ENCODE measurements at regions not wholly inside any gene's neighbourhood (a gene's known extent, or its start where the extent isn't known, plus 50 kb on each side); places are given as distances from the start of the nearest gene placed in this dataset.
"Not testable (repeated sequence)": the region's sequence is repeated elsewhere in the genome, so short reads cannot be mapped to it uniquely, and the experiment has no call there.

GRCh38 chr7:156347703-156348248 is 292.8 kb upstream of the RNF32 start:
- H3K4me3 ChIP-seq, H3K27ac ChIP-seq: not testable (repeated sequence)

DNA sequence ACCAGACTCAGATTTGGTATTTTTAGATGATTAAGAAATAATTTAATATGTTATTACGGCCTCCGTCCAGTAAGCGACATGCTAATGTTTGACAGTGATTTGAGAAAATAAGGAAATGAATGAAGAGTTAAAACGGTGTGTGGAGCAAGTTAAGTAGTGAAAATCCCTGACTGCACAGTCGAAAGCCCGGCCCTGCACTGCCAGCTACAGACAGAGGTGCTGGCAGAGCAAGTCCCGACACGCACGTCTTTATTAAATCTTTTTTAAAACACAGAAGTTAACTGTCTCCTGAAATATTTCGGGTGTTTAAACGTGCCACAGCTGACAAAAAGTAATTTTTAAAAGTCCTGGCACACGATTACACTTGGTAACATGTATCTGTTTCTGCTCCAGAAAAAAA is 293.4 kb upstream of the RNF32 start:
- Histone ChIP-seq H3K4me3 (no peak overlapping the region), H3K27ac (no peak overlapping the region)

GRCh38 chr7:156344595-156344994 is 296.0 kb upstream of the RNF32 start:
- no peak overlapping the region for H3K4me3 ChIP-seq
- no peak overlapping the region for H3K27ac ChIP-seq

DNA sequence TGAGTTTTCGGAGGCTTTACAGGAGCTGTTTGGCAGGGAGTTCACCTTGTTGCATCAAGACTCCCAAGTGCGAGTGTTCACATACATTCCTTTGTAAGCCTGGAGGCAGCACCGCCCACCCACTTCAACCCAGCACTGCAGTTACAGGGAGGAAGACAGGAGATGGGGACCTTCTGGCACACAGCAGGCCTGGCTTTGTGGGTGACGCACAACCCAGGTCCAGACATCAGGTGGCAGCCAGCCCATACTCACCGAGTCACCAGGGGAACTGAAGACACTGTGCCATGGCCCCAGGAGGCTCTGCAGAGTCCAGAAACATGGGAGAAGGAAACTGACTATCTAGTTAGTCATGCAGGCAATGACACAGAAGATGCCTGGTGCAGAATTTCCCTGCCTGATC is 305.9 kb upstream of the RNF32 start:
- no peak overlapping the region for H3K27ac ChIP-seq
- H3K4me3 ChIP-seq, result no peak overlapping the region

- H3K4me3 ChIP-seq, result no peak overlapping the region
- no peak overlapping the region for H3K27ac ChIP-seq
These were observed 312.7 kb upstream of the RNF32 start for GRCh38 chr7:156327916-156328315.

DNA sequence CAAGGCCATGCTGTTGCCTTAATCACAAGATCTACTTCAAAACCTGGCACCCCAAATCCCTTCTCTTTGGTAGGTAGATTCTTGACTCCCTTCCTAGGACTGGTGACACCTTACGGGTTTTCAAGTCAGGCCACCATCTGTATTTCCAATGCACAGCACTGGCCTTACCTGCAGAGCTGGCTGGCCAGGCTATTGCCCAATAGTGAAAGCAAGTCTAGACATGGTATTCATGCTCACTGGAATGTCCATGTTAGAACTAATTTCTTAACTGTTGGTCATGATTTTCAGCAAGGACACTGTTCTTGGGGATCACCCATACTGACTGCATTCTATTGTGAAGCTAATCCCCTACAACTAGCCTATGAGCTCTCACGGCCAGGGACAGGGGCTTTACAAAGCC is 313.1 kb upstream of the RNF32 start:
- Histone ChIP-seq H3K4me3 (no peak overlapping the region), H3K27ac (no peak overlapping the region)

DNA sequence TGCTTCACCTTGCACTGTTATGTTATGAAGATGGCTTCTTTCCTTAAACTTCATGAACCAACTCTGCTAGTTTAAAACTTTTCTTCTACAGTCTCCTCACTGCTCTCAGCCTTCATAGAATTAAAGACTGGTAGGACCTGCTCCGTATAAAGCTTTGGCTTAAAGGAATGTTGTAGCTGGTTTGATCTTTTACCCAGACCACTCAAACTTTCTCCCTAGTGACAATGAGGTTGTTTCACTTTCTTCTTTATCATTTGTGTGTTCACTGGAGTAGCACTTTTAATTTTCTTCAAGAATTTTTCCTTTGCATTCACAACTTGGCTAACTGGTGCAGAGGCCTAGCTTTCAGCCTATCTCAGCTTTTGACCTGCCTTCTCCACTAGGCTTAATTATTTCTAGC is 316.4 kb upstream of the RNF32 start:
- H3K27ac ChIP-seq, result no peak overlapping the region
- H3K4me3 ChIP-seq, result no peak overlapping the region

- H3K27ac ChIP-seq, H3K4me3 ChIP-seq: not testable (repeated sequence)
These were observed 319.1 kb upstream of the RNF32 start for GRCh38 chr7:156321430-156321829.

DNA sequence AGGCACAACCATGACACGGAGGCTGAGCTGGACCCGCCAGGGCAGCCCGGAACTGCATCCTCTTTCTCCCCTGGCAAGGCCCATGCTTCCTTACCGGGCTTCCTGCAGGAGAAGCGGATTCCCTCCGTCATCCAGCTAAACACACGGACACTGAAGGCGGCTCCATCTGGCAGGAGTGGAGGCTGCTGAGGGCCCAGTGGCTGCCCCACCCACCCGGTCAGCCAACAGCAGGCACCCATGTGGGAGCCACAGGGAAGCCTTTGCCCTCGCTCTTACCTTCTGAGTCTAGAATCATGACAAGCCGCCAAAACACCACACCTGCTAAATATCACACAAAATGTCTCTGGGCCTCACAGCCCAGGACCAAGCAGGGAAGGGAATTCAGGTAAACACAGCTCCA is 321.6 kb upstream of the RNF32 start:
- Histone ChIP-seq H3K4me3 (no peak overlapping the region), H3K27ac (no peak overlapping the region)

DNA sequence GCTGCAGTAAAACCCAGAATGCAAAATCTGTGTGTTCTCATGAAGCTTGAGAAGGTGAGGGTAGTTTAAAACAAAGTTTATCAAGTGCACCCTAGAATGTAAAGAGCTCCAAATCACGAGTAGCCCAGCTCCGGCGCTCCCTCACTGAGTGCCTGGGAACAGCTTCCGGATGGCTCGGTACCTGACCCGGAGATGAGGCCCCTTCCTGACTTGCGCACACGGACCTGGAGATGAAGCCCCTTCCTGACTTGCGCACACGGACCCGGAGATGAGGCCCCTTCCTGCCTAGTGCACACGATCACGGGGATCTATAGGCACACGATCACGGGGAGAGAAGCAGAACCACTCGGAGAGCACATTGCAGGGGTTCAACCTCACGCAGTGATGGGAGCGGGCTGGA is 322.1 kb upstream of the RNF32 start:
- H3K27ac ChIP-seq, result no peak overlapping the region
- H3K4me3 ChIP-seq, result no peak overlapping the region

GRCh38 chr7:156309016-156309620 is 331.5 kb upstream of the RNF32 start:
- no peak overlapping the region for H3K27ac ChIP-seq
- no peak overlapping the region for H3K4me3 ChIP-seq

- no peak overlapping the region for H3K4me3 ChIP-seq
- no peak overlapping the region for H3K27ac ChIP-seq
These were observed 333.4 kb upstream of the RNF32 start for GRCh38 chr7:156307193-156307592.

DNA sequence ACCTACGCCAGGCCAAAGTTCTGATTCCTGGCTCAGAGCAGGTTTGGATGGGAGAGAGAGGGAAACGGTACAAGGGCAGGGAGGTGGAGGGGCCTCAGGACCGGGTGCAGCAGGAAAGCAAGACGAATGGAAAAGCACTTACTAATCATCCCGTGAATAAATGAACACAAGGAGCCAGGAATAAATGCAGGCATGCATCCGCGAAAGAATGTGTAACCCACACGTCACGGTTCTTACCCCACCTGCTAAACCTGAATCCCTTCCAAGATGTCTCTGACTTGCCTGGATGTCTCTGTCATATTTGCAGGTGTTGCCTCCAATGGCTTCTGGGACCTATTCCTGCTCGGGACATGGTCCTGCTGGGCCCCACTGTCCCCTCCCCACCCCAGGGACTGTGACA is 335.2 kb upstream of the RNF32 start:
- H3K4me3 ChIP-seq, result no peak overlapping the region
- H3K27ac ChIP-seq, result no peak overlapping the region

- H3K27ac ChIP-seq, result no peak overlapping the region
- no peak overlapping the region for H3K4me3 ChIP-seq
These were observed 357.8 kb upstream of the RNF32 start for GRCh38 chr7:156282816-156283215.

- Histone ChIP-seq H3K4me3 (no peak overlapping the region), H3K27ac (no peak overlapping the region)
These were observed 360.9 kb upstream of the RNF32 start for GRCh38 chr7:156279635-156280034.

GRCh38 chr7:156275292-156275691 is 365.3 kb upstream of the RNF32 start:
- Histone ChIP-seq H3K4me3 (no peak overlapping the region), H3K27ac (no peak overlapping the region)

DNA sequence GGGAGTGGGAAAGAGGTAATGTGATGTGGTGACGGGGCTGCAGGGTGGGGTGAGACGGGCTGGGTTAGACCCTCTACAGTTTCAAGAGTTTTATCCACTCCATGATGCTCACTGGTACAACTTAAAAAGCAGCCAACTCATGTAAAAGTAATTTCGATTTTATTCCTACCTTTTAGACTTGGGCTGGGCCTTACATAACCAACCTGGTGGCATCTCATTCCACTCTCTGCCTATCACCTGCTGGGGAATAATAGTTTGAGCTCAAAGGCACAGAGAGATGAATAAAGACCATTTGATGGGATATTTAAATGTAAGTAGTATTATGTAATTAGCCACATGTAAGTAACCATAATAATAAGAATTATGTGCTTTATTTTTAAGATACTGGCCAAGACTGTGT is 366.0 kb upstream of the RNF32 start:
- H3K27ac ChIP-seq, result no peak overlapping the region
- H3K4me3 ChIP-seq, result no peak overlapping the region

DNA sequence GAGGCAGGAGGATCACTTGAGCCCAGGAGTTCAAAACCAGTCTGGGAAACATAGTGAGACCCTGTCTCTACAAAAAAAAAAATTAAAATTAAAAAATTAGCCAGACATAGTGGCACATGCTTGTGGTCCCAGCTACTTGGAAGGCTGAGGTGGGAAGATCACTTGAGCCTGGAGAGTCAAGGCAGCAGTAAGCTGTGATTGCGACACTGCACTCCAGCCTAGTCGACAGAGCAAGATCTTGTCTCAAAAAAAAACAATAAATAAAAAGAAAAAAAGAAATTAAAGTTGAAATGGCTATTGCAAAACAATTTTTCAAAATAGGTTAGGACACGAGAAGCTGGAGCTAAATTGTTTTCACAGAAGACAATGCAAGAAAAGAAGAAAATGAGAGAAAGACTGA is 379.0 kb upstream of the RNF32 start:
- H3K4me3 ChIP-seq, result no peak overlapping the region
- no peak overlapping the region for H3K27ac ChIP-seq

- Histone ChIP-seq H3K27ac (no peak overlapping the region), H3K4me3 (no peak overlapping the region)
These were observed 382.7 kb upstream of the RNF32 start for GRCh38 chr7:156257904-156258303.

DNA sequence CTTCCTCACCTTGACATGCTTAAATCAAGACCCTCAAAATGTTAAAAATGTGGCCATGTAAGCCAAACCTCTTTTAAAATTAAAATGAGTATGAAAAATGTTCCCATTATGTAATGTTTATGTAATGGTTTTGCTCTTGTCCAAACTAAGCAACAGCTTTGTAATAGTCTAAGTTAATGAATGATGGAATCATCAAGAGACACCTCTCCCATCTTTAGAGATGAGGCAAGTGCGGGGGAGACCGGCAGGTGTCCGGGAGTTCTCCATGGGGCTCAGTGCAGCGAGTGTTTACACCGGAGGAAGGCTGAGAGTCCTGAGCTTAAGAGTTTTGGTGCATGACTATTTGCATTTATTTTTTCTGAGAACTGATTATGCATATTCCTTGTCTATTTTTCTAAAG is 384.9 kb upstream of the RNF32 start:
- no peak overlapping the region for H3K4me3 ChIP-seq
- H3K27ac ChIP-seq, result no peak overlapping the region

DNA sequence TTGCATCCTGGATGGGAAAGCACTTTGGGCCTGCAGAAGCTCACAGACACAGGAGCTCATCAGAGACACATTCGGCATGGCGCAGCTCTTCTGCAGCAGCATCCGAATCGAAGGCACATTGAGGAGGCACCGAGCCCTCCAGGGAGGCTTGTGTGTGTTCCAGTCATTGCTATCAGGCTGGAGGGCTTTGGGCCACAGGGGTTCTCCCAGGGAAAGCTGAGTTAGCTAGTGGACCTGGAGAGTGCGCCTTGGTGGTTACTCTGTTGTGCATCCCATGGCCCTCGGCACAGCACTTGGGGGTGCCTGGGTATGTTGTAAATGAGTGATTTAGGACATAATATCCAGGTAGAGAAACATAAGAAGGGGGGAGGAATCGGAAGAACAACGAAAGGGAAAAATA is 388.7 kb upstream of the RNF32 start:
- Histone ChIP-seq H3K4me3 (no peak overlapping the region), H3K27ac (no peak overlapping the region)

GRCh38 chr7:156240532-156240931 is 400.0 kb upstream of the RNF32 start:
- no peak overlapping the region for H3K27ac ChIP-seq
- no peak overlapping the region for H3K4me3 ChIP-seq
